H9 (cell line): ENCODE measurements at regions not wholly inside any gene's neighbourhood (a gene's known extent, or its start where the extent isn't known, plus 50 kb on each side); places are given as distances from the start of the nearest gene placed in this dataset.

ENCODE experiments used
- DNase-seq: peaks from one replicate; pipeline ENCODE4 v3.0.0-alpha.2; 2017
- H2AFZ ChIP-seq: one replicate; pipeline ENCODE4 v1.6.1; 2013; ENCODE audit warnings: mild to moderate bottlenecking, low read length, control low read depth, moderate library complexity
- H2AK5ac ChIP-seq: 2 replicates; pipeline ENCODE4 v1.6.1; 2013; ENCODE audit warnings: low read length, control low read depth, mixed read lengths; ENCODE audit not compliant: insufficient read length
- H2BK120ac ChIP-seq: one replicate; pipeline ENCODE4 v1.6.1; 2013; ENCODE audit warnings: low read depth, mild to moderate bottlenecking, low read length, control low read depth, inconsistent platforms; ENCODE audit not compliant: poor library complexity, severe bottlenecking
- H2BK12ac ChIP-seq: 2 replicates; pipeline ENCODE4 v1.6.1; 2013; ENCODE audit warnings: low read length, control low read depth, mixed read lengths, low read depth; ENCODE audit not compliant: insufficient read length
- H2BK15ac ChIP-seq: 2 replicates; pipeline ENCODE4 v1.6.1; 2013; ENCODE audit warnings: low read depth, low read length, control low read depth
- H2BK20ac ChIP-seq: one replicate; pipeline ENCODE4 v1.6.1; 2013; ENCODE audit warnings: low read depth, mild to moderate bottlenecking, low read length, control low read depth, inconsistent platforms; ENCODE audit not compliant: poor library complexity, severe bottlenecking
- H2BK5ac ChIP-seq: 2 replicates; pipeline ENCODE4 v1.6.1; 2013; ENCODE audit warnings: low read length, control low read depth, mixed read lengths; ENCODE audit not compliant: insufficient read length
- H3K14ac ChIP-seq: 2 replicates; pipeline ENCODE4 v1.6.1; 2013; ENCODE audit warnings: low read length, control low read depth; ENCODE audit not compliant: insufficient read depth
- H3K18ac ChIP-seq: 2 replicates; pipeline ENCODE4 v1.6.1; 2013; ENCODE audit warnings: low read depth, mild to moderate bottlenecking, mixed read lengths, low read length, control low read depth; ENCODE audit not compliant: insufficient read length
- H3K23ac ChIP-seq: 2 replicates; pipeline ENCODE4 v1.6.1; 2013; ENCODE audit warnings: low read length, control low read depth, mixed read lengths, low read depth; ENCODE audit not compliant: insufficient read length
- H3K23me2 ChIP-seq: 2 replicates; pipeline ENCODE4 v1.6.1; 2013; ENCODE audit warnings: low read depth, mild to moderate bottlenecking, mixed read lengths, low read length, control low read depth; ENCODE audit not compliant: insufficient read length, poor library complexity, severe bottlenecking
- H3K27ac ChIP-seq: 2 replicates; pipeline ENCODE4 v1.5.1; 2013; ENCODE audit warnings: low read length, control low read depth, mixed read lengths, low read depth; ENCODE audit not compliant: insufficient read length
- H3K27me3 ChIP-seq: 2 replicates; pipeline ENCODE4 v1.6.1; 2013; ENCODE audit warnings: low read length, control low read depth, inconsistent platforms; ENCODE audit not compliant: insufficient read depth
- H3K4ac ChIP-seq: 2 replicates; pipeline ENCODE4 v1.6.1; 2013; ENCODE audit warnings: low read depth, mild to moderate bottlenecking, control low read depth, inconsistent platforms, low read length, moderate library complexity
- H3K4me1 ChIP-seq: 2 replicates; pipeline ENCODE4 v1.6.1; 2013; ENCODE audit warnings: low read length, control low read depth, inconsistent platforms; ENCODE audit not compliant: insufficient read depth
- H3K4me2 ChIP-seq: 2 replicates; pipeline ENCODE4 v1.6.1; 2013; ENCODE audit warnings: low read length, control low read depth, mixed read lengths; ENCODE audit not compliant: insufficient read length, insufficient read depth
- H3K56ac ChIP-seq: 2 replicates; pipeline ENCODE4 v1.6.1; 2013; ENCODE audit warnings: low read depth, mild to moderate bottlenecking, mixed read lengths, low read length, control low read depth; ENCODE audit not compliant: insufficient read length
- H3K79me1 ChIP-seq: 2 replicates; pipeline ENCODE4 v1.6.1; 2013; ENCODE audit warnings: low read depth, mild to moderate bottlenecking, moderate library complexity, low read length, control low read depth, inconsistent platforms; ENCODE audit not compliant: insufficient read depth, poor library complexity, severe bottlenecking
- H3K79me2 ChIP-seq: 2 replicates; pipeline ENCODE4 v1.6.1; 2013; ENCODE audit warnings: low read length, control low read depth, inconsistent platforms; ENCODE audit not compliant: insufficient read depth
- H3K9ac ChIP-seq: 2 replicates; pipeline ENCODE4 v1.6.1; 2013; ENCODE audit warnings: low read length, control low read depth, mixed read lengths; ENCODE audit not compliant: insufficient read length; ENCODE audit errors: extremely low read depth
- H3K9me3 ChIP-seq: one replicate; pipeline ENCODE4 v1.6.1; 2013; ENCODE audit warnings: low read depth, low read length, inconsistent platforms; ENCODE audit not compliant: control insufficient read depth
- H3T11ph ChIP-seq: one replicate; pipeline ENCODE4 v1.6.1; 2013; ENCODE audit warnings: mild to moderate bottlenecking, low read length, control low read depth, inconsistent platforms
- H4K20me1 ChIP-seq: one replicate; pipeline ENCODE4 v1.6.1; 2013; ENCODE audit not compliant: control insufficient read depth, insufficient read length, insufficient read depth
- H4K5ac ChIP-seq: 2 replicates; pipeline ENCODE4 v1.6.1; 2013; ENCODE audit warnings: low read depth, mild to moderate bottlenecking, mixed read lengths, low read length, control low read depth; ENCODE audit not compliant: insufficient read length
- H4K8ac ChIP-seq: replicated peaks from 2 replicates; pipeline ENCODE4 v1.6.1; 2013; ENCODE audit warnings: low read length, control low read depth, mixed read lengths, low read depth; ENCODE audit not compliant: insufficient read length
- H4K91ac ChIP-seq: 2 replicates; pipeline ENCODE4 v1.6.1; 2013; ENCODE audit warnings: low read depth, mild to moderate bottlenecking, moderate library complexity, mixed read lengths, low read length, control low read depth; ENCODE audit not compliant: insufficient read length
- H3K27ac Mint-ChIP-seq, 3 experiments: 2 replicates in 2 of 3; 3 replicates in 1 of 3; pipeline ENCODE4 v1.8.0; 2020 to 2021; ENCODE audit warnings: mixed read lengths in 3 of 3, mild to moderate bottlenecking in 1 of 3, moderate library complexity in 1 of 3
- H3K27me3 Mint-ChIP-seq: 2 replicates; pipeline ENCODE4 v1.8.0; 2021; ENCODE audit warnings: low read depth, mild to moderate bottlenecking, moderate library complexity, mixed read lengths
- H3K36me3 Mint-ChIP-seq, 3 experiments: 2 replicates in 2 of 3; 3 replicates in 1 of 3; pipeline ENCODE4 v1.8.0; 2020 to 2021; ENCODE audit warnings: low read depth in 3 of 3, mixed read lengths in 3 of 3; ENCODE audit not compliant: insufficient read depth in 1 of 3
- H3K4me1 Mint-ChIP-seq, 2 experiments: 2 replicates each; pipeline ENCODE4 v1.8.0; 2020; ENCODE audit warnings: mixed read lengths in 2 of 2
- H3K4me3 Mint-ChIP-seq, 2 experiments: 2 replicates in 1 of 2; 3 replicates in 1 of 2; pipeline ENCODE4 v1.8.0; 2020 to 2021; ENCODE audit warnings: mild to moderate bottlenecking in 2 of 2, mixed read lengths in 2 of 2, moderate library complexity in 1 of 2
- H3K9me3 Mint-ChIP-seq, 2 experiments: 2 replicates in 1 of 2; 3 replicates in 1 of 2; pipeline ENCODE4 v1.8.0; 2020; ENCODE audit warnings: mild to moderate bottlenecking in 2 of 2, mixed read lengths in 2 of 2, moderate library complexity in 1 of 2
- WGBS: extraction: QIAGEN DNeasy Blood & Tissue Kit; methylation state at CpG from one replicate; pipeline ENCODE4 v1.1.7; 2013; ENCODE audit warnings: missing lambda C conversion rate, low lambda C conversion rate, mixed read lengths; ENCODE audit not compliant: insufficient read length; ENCODE audit errors: extremely low coverage; 5-methylcytosine and 5-hydroxymethylcytosine counted together
- TF ChIP-seq, protein P1 (sequence below): fragments of 200-600 bp; sonication (generic); conservative IDR thresholded peaks from 3 replicates; pipeline ENCODE4 v1.8.0; 2021; ENCODE audit warnings: antibody characterized with exemption, mild to moderate bottlenecking

DNA sequence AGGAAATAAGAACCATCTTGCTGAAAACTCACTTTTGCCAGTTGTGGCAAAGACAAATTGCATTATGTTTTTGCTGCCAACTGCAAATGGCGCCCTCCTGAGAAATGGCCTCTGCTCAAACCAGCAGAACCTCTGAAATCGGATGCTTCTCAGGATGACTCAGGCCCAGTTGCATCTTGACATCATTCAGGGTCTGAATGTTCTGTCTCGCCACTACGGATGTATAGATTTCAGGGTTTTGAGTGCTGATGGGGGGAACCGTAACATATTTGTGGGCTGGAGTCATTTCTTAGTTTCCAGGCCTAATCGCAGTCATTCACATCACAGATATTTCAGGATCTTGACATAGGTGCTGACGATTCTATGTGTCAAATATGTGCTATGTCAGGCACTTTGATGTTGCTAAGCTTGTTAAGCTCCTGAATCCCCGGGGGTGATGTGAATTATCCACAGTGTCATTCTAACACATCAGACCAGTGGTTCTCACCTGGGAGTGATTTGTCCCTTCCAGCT is 207.1 kb downstream of the NFATC2 start:
- Mint-ChIP-seq H3K4me3 (no peak overlapping the region), H3K27me3 (no peaks in the 10 kb centered on the region; the same call in 1 of the 2 replicates), H3K27ac (no peak overlapping the region), H3K9me3 (no peaks in the 10 kb centered on the region; a peak in 1 of 5 replicates), H3K36me3 (no peaks in the 10 kb centered on the region), H3K4me1 (no peaks in the 10 kb centered on the region)
- Histone ChIP-seq H3K23me2 (no peaks in the 10 kb centered on the region), H4K5ac (no peak overlapping the region), H3K79me1 (no peaks in the 10 kb centered on the region), H2BK20ac (no peak overlapping the region), H3K4me2 (no peak overlapping the region), H2AFZ (no peak overlapping the region), H3K14ac (no peak overlapping the region), H2AK5ac (no peak overlapping the region), H2BK120ac (no peak overlapping the region), H3K9ac (no peak overlapping the region), H3K56ac (no peak overlapping the region), H4K20me1 (no peaks in the 10 kb centered on the region), H3K9me3 (no peaks in the 10 kb centered on the region), H3K27ac (no peak overlapping the region), H3K4ac (no peak overlapping the region), H3K4me1 (no peaks in the 10 kb centered on the region), H2BK5ac (no peak overlapping the region), H4K8ac (no peak overlapping the region), H3K23ac (no peak overlapping the region), H2BK12ac (no peak overlapping the region), H2BK15ac (no peak overlapping the region), H4K91ac (no peak overlapping the region), H3K79me2 (no peaks in the 10 kb centered on the region), H3K27me3 (no peaks in the 10 kb centered on the region), H3K18ac (no peak overlapping the region), H3T11ph (no peak overlapping the region)
- TF ChIP-seq, protein P1, sequence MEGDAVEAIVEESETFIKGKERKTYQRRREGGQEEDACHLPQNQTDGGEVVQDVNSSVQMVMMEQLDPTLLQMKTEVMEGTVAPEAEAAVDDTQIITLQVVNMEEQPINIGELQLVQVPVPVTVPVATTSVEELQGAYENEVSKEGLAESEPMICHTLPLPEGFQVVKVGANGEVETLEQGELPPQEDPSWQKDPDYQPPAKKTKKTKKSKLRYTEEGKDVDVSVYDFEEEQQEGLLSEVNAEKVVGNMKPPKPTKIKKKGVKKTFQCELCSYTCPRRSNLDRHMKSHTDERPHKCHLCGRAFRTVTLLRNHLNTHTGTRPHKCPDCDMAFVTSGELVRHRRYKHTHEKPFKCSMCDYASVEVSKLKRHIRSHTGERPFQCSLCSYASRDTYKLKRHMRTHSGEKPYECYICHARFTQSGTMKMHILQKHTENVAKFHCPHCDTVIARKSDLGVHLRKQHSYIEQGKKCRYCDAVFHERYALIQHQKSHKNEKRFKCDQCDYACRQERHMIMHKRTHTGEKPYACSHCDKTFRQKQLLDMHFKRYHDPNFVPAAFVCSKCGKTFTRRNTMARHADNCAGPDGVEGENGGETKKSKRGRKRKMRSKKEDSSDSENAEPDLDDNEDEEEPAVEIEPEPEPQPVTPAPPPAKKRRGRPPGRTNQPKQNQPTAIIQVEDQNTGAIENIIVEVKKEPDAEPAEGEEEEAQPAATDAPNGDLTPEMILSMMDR = no peak
- no peak for DNase-seq
- WGBS = no CpG with 5 or more reads among the region's 8 CpGs
